ENCODE measurements at regions not wholly inside any gene's neighbourhood (a gene's known extent, or its start where the extent isn't known, plus 50 kb on each side); places are given as distances from the start of the nearest gene placed in this dataset.

DNA sequence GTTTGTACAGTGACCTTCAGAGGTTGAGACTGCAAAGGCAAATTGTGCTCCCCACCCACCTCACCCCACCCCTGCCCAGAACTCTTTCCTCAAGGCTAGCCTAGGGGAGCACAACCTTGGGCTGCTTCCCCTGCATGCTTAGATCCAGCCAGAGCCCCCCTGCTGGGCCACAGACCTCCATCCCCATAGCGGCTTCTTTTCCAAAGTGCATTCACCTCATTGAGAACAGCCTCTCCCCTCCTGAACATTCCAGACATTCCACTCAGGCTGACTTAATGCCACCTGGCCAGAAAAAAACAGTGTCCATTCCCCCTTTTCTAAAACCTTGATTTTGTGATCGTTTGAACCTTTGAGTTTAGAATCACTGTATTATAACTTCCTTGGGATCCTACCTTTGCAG is 124.4 kb upstream of the TOPAZ1 start:
- Histone ChIP-seq H3K4me3 (no peak overlapping the region), H3K27ac (no peak overlapping the region), H3K27me3 (peaks cover 0 to 27% (median 0%) of the 10 kb centered on the region in 4 donors), H3K9me3 (no peaks in the 10 kb centered on the region), H3K4me1 (no peaks in the 10 kb centered on the region), H3K36me3 (no peaks in the 10 kb centered on the region)
- no peak for TF ChIP-seq CTCF (IDR thresholded peaks at IDR 0.05)
- no peak for TF ChIP-seq POLR2A (IDR thresholded peaks at IDR 0.05)
- no peak for DNase-seq
- 25 to 75% methylated on average over 2 of the region's 2 CpGs for WGBS, 2 donors
- intact Hi-C loops (cut with DNase I): no loop called here

GRCh38 chr3:44117736-44118135 is 124.0 kb upstream of the TOPAZ1 start:
- WGBS, 2 donors: 71 to 100% methylated on average over 3 to 4 of the region's 5 CpGs
- no peak overlapping the region for H3K4me3 ChIP-seq
- intact Hi-C loops (cut with DNase I): no loop called here

DNA sequence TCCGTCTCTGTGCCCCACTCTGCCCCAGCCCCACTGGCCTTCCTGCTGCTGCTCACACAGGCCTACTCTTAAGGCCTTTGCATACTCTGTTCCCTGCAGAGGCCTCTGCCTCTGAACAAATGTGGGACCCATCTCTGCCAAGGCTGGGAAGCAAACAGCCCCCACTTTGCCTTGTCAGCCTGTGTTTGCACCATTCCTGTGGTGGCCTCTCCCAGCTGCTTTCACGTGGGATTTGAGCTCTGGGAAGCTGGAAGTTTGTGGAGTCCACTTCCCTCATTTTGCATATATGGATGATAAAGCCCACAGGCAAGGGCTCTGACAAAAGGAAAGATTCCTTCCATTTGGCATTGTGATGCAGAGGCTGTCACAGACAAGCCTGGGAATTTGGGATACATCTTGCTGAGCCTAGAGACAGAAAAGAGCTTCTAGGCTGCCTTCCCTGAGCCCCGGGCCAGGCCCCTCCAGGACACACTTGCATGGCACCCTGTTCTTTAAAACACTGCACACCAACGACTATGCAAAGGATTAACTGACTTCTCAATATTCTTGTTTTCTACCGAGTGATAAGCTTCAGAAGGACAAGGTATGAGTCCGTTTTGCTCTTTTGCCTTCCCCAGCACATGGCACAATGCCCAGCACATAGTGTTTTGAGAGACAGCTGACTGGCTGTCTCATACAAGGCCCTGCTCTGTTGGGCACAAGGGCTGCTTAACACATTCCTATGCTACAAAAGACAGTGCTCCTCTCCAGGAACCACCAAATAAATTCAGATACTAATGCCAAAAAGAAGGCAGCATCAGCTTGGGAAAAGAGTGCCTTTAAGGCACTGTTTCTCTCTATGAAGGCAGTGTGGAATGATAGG is 120.7 kb upstream of the TOPAZ1 start:
- Histone ChIP-seq H3K4me1 (no peaks in the 10 kb centered on the region), H3K27me3 (peaks cover 0 to 7% (median 0%) of the 10 kb centered on the region in 4 donors), H3K4me3 (no peak overlapping the region), H3K27ac (no peak overlapping the region), H3K9me3 (no peaks in the 10 kb centered on the region), H3K36me3 (no peaks in the 10 kb centered on the region)
- WGBS, 2 donors: 43 to 70% methylated on average over 5 of the region's 6 CpGs
- no peak for DNase-seq
- TF ChIP-seq CTCF (IDR thresholded peaks at IDR 0.05): no peak
- TF ChIP-seq POLR2A (IDR thresholded peaks at IDR 0.05): no peak
- intact Hi-C loops (cut with DNase I): no loop called here

More at GRCh38 chr3:44117736-44118135, 124.0 kb upstream of the TOPAZ1 start:
- no peaks in the 10 kb centered on the region for H3K4me1 ChIP-seq
- DNase-seq: no peak
- H3K27ac ChIP-seq: no peak overlapping the region
- H3K27me3 ChIP-seq: peaks cover 0 to 27% (median 0%) of the 10 kb centered on the region in 4 donors
- H3K9me3 ChIP-seq: no peaks in the 10 kb centered on the region
- TF ChIP-seq POLR2A (IDR thresholded peaks at IDR 0.05): no peak
- TF ChIP-seq CTCF (IDR thresholded peaks at IDR 0.05): no peak
- no peaks in the 10 kb centered on the region for H3K36me3 ChIP-seq

GRCh38 chr3:44125246-44125645 is 116.4 kb upstream of the TOPAZ1 start:
- H3K36me3 ChIP-seq: no peaks in the 10 kb centered on the region
- DNase-seq: no peak
- no peaks in the 10 kb centered on the region for H3K27me3 ChIP-seq
- H3K27ac ChIP-seq: no peak overlapping the region
- no peak overlapping the region for H3K4me3 ChIP-seq
- H3K9me3 ChIP-seq: no peaks in the 10 kb centered on the region
- no peaks in the 10 kb centered on the region for H3K4me1 ChIP-seq
- intact Hi-C loops (cut with DNase I): no loop called here
- TF ChIP-seq POLR2A (IDR thresholded peaks at IDR 0.05): no peak
- TF ChIP-seq CTCF (IDR thresholded peaks at IDR 0.05): no peak
- 85 to 94% methylated on average over 2 of the region's 2 CpGs for WGBS, 2 donors

DNA sequence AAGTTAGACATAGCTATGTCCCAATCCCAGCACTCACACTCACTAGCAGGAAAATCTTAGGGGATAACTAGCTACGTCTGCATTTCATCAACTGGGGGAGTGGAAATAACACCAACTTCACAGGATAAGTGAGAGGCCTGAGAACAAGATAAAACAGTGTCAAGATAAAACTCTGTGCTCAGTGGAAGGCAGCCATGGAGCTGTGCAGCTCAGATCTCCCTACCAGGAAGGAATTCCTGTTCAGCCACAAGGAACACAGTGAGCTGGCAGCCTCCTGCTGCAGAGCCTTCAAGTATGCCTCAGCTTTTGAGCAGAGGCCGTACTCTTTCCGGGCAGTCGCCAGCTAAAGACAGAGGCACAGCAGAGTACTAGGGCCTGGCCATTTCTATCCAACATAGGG is 115.8 kb upstream of the TOPAZ1 start:
- H3K27me3 ChIP-seq: no peaks in the 10 kb centered on the region
- 79 to 80% methylated on average over 4 of the region's 4 CpGs for WGBS, 2 donors
- no peak for DNase-seq
- no peak for TF ChIP-seq CTCF (IDR thresholded peaks at IDR 0.05)
- no peak for TF ChIP-seq POLR2A (IDR thresholded peaks at IDR 0.05)
- intact Hi-C loops (cut with DNase I): no loop called here
- no peaks in the 10 kb centered on the region for H3K4me1 ChIP-seq
- H3K4me3 ChIP-seq: no peak overlapping the region
- no peak overlapping the region for H3K27ac ChIP-seq
- no peaks in the 10 kb centered on the region for H3K9me3 ChIP-seq
- H3K36me3 ChIP-seq: no peaks in the 10 kb centered on the region
